ENCODE measurements at regions not wholly inside any gene's neighbourhood (a gene's known extent, or its start where the extent isn't known, plus 50 kb on each side); places are given as distances from the start of the nearest gene placed in this dataset.

DNA sequence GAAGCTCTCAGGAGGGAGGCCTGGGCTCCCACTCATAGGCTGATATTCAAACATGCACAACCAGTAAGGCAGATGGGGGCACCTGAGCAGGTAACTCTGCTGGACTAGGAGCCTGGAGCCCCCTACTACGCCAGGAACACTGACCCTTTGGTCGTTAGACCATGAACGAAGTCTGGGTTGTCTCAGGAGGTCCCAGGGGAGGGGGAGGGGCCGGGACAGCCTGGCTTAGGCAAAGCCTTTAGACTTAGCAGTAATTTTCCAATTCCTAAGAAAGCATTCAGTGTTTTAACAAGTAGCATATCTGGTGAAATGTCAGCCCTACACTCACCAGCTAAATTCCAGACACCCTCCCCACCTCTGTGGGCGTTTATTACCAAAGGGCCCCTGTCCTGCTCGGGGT is 67.4 kb upstream of the ST8SIA2 start:
- TF ChIP-seq, protein P1, sequence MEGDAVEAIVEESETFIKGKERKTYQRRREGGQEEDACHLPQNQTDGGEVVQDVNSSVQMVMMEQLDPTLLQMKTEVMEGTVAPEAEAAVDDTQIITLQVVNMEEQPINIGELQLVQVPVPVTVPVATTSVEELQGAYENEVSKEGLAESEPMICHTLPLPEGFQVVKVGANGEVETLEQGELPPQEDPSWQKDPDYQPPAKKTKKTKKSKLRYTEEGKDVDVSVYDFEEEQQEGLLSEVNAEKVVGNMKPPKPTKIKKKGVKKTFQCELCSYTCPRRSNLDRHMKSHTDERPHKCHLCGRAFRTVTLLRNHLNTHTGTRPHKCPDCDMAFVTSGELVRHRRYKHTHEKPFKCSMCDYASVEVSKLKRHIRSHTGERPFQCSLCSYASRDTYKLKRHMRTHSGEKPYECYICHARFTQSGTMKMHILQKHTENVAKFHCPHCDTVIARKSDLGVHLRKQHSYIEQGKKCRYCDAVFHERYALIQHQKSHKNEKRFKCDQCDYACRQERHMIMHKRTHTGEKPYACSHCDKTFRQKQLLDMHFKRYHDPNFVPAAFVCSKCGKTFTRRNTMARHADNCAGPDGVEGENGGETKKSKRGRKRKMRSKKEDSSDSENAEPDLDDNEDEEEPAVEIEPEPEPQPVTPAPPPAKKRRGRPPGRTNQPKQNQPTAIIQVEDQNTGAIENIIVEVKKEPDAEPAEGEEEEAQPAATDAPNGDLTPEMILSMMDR (conservative IDR thresholded peaks at IDR 0.05), result no peak
- TF ChIP-seq EZH2 (IDR thresholded peaks at IDR 0.05; ENCODE audit: low read depth), result no peak

All from PC-9 (cell line).